ENCODE measurements at regions not wholly inside any gene's neighbourhood (a gene's known extent, or its start where the extent isn't known, plus 50 kb on each side); places are given as distances from the start of the nearest gene placed in this dataset.
"Not testable (repeated sequence)": the region's sequence is repeated elsewhere in the genome, so short reads cannot be mapped to it uniquely, and the experiment has no call there.

DNA sequence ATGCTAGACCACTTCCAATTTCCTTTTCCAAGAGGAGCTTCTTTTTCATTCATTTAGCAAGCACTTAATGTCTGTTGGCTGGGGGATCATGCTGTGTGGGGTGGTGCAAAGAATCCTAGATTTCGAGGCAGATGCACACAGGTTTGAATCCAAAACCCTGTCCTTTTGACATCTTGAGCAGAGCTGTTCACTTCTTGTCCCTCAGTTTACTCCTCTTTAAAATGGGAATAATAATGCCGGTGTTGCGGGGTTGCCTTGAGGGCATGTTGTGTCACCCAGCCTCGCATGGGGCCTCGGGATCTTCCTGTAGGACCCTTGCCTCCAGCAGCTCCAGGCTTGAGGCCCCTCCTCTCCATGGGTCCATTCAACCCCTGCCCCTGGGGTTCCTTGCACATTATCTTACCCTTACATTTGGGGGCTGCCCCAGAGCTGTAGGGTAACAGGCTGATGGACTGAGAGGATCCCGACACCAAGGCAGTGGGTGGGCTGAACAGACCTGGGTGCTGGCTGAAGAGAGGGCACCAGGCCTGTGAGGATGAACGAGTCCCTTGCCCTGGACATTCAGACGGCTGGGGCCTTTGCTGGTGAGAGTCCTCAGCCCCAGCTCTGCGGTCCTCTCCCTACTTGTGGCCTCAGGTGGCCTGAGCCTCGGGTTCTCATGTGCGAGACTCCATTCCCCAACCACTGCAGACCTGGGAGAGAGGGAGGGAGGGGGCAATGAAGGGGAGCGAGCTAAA is 145.8 kb downstream of the BARX1 start:
- DNase-seq: no peak

DNA sequence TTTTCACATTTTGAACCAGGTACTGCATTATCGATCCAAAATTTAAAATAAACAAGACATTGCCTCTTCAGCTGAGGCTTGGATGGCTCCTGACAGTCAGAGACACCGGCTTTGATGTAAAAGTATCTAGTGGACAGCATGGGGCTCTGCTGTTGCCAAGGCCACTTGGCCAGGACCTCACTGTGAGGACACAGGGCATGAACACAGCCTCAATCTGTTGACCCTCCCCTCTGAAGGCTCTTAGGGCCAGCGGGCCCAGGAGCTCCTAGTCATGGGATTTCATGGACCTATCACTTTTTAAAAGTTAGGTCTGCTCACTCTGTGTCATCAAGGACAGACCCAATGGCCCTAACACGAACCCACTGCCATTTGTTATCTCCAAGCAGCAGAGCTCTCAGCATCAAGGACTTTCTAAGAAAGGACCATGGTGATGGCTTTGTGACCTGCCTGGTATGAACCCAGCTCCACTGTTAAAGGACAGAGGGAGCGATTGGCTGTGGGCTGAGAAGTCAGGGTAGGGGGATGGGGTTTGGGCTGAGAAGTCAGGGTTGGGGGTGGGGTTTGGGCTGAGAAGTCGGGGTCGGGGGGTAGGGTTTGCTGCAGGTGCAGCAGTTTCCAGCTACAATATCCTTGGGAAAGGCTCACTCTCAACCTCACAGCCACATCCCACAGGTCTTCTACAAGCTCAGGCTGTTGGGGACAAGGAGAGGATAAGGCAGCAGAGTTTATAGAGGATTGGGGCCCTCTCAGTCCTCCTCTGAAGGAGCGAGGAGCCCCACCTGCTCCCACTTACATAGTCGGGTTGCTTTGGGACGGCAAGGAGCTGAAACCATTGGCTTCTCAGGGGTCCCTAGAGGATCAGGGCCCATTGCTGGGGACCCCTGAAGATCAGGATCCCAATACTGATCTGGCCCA is 146.8 kb downstream of the BARX1 start:
- DNase-seq: no peak

DNA sequence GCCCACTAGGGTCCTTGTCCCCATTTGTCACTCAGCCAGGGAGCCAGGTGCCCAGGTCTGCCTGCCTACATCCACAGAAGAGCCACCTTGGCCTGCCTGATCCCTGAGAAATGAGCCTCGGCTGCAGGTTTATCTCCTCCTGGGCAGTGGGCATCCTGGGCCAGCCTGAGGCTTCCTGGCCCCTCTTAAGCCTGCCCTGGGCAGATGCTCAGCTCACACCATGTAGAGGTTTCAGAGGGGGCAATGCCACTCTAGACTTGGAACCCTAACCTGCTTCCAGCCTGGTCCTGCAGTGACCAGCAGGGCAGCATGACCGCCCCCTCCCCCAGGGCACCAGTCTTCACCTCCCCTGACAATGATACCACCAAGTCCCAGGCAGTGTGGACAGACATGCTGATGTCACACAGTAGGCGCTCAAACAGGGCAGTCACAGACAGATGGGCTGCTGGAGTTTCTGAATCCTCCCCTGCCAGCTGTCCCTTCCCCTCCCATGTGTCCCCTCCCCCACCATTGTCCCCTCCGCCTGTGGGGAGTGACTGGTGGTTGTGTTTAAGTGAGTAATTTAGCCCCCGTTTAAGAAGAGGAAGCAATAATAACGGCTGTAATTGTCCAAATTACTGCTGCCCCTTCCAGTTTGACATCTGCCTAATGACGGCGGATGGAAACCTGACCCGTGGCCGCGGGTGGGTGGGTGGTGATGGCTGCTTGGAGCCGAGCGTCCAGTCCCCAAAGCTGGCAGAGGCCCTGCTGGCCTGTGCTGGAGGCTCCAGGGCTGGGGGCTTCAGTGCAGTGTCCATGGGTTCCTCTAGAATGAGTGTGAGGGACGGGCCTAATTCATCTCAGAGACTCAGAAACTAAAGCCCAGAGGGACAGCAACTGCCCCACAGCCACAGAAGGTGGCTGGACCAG is 147.7 kb downstream of the BARX1 start:
- no peak for DNase-seq

DNA sequence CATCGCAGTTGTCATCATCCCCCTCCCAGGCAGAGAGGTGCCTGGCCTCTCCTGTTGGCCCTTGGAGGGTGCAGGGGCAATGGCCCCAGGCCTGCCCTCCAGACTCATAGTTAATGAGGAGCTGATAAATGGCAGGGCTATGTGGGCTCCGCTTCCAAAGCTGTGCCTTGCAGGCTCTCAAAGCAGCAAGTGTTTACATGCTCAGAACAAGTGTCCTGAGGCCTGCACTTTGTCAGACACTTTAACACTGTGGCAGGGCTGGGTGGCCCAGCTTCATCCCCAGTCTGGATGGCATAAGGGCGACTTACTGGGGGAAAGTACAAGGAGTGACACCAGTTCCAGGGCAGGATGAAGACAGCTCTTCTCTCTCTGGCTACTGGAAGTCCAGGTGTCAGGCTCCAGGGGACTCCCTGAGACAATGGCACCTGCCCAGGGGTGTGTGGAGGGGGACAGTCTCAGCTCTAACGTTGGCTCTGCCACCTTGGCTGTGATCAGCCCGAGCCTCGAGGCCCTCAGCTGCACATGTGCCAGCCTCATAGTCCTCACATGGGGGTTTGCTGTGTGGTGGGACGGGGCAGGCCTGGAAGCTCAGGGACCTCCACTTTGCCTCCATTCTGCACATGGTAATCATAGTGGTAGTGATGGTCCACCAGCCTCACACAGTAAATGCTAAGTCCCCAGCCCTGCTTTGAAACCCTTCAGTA is 153.4 kb downstream of the BARX1 start:
- DNase-seq: no peak

GRCh38 chr9:93801120-93801519 is 154.0 kb downstream of the BARX1 start:
- no peak for DNase-seq

GRCh38 chr9:93792358-93792757 is 162.8 kb downstream of the BARX1 start:
- DNase-seq: no peak

GRCh38 chr9:93786204-93786603 is 169.0 kb downstream of the BARX1 start:
- DNase-seq: no peak

GRCh38 chr9:93776873-93777272 is 178.3 kb downstream of the BARX1 start:
- no peak for DNase-seq

- no peak for DNase-seq
Observed at GRCh38 chr9:93776256-93776655, 178.9 kb downstream of the BARX1 start.

GRCh38 chr9:93774331-93775102 is 180.6 kb downstream of the BARX1 start:
- no peak for DNase-seq

DNA sequence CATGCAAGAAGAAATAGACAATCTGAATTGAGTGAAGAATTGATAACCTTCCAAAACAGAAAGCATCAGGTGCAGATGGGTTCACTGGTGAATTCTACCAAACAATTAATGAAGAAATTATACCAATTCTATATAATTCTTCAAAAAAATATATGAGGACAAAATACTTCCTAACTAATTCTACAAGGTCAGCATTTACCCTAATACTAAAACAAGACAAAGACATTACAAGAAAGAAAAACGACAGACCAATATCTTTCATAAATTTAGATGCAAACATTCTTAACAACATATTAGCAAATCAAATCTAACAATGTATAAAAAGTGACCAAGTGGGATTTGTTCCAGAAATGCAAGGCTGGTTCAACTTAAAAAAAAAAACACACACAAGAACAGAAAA is 183.9 kb downstream of the BARX1 start:
- DNase-seq: no peak

- no peak for DNase-seq
Observed at GRCh38 chr9:93761822-93762221, 185.4 kb downstream of the PHF2 start.

DNA sequence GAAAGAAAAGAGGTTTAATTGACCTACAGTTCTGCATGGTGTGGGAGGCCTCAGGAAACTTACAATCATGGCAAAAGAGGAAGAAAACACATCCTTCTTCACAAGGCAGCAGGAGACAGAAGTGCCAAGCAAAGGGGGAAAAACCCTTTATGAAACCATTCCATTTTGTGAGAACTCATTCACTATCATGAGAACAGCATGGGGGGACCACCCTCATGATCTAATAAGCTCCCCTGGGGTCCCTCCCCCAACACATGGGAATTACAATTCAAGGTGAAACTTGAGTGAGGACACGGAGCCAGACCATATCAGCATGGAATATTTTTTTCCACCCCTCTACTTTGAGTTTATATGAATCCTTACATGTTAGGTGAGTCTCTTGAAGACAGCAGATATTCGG is 173.7 kb downstream of the PHF2 start:
- no peak for DNase-seq

DNA sequence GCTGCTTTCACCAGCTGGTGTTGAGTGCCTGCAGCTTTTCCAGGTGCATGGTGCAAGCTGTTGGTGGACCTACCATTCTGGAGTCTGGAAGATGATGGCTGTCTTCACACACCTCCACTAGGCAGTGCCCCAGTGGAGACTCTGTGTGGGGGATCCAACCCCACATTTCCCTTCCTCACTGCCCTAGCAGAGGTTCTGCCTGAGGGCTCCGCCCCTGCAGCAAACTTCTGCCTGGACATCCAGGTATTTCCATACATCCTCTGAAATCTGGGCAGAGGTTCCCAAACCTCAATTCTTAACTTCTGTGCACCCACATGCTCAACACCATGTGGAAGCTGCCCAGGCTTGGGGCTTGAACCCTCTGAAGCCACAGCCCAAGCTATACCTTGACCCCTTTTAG is 172.4 kb downstream of the PHF2 start:
- not testable (repeated sequence) for DNase-seq

- no peak for DNase-seq
Observed at GRCh38 chr9:93731963-93732362, 155.6 kb downstream of the PHF2 start.

- no peak for DNase-seq
Observed at GRCh38 chr9:93730648-93731047, 154.3 kb downstream of the PHF2 start.

GRCh38 chr9:93730217-93730616 is 153.8 kb downstream of the PHF2 start:
- no peak for DNase-seq

All from EL (cell line).